Fibroblast of the aortic adventitia (primary cell): ENCODE measurements at regions not wholly inside any gene's neighbourhood (a gene's known extent, or its start where the extent isn't known, plus 50 kb on each side); places are given as distances from the start of the nearest gene placed in this dataset.
A peak's percentile ranks its signal among the peaks of the same experiment; 100 is the strongest.

ENCODE experiments used
- DNase-seq: peaks from one replicate; pipeline ENCODE4 v3.0.0-alpha.2; 2010; ENCODE audit warnings: low read depth
- H3K4me3 ChIP-seq: 2 replicates; pipeline ENCODE4 v1.5.1; 2011; ENCODE audit warnings: low read depth, mild to moderate bottlenecking, control low read depth, low read length, moderate library complexity
- CTCF ChIP-seq: IDR thresholded peaks from 2 replicates; pipeline ENCODE4 v1.5.1; 2011; ENCODE audit warnings: mild to moderate bottlenecking, low read length, control low read depth, inconsistent platforms; ENCODE audit not compliant: insufficient read depth

DNA sequence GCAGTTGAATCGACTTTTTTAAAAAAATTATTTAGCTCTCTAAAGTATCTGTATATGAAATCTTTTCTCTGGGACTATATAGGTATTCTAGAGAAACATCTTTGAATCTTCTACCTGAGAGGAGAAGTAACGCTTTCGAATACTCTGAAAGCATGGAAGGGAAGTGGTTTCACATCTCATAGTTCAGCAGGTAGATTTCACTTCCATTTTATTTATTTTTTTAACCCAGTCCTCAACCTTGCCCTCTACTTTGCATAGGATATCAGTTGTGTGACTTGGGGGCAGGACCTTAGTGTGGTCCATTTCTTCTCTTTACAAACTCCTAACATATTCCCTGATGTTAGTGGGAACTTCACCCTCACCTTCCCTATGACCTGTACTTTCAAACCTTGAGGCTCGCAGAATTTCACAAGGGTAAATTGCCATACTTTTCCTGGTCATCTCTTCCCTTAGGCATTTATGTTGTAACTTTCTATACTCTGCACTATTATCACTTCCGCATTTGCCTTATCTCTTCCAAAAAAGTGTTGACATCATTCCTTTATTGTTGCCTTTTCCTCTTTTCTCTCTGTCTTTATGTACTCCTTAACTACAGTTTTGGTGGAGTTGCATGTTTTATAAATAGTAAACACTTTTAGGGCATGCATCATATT, 1208.5 kb upstream of the ADGRL4 start:
- no peak for TF ChIP-seq CTCF
- no peak for DNase-seq
- H3K4me3 ChIP-seq, result no peak overlapping the region

DNA sequence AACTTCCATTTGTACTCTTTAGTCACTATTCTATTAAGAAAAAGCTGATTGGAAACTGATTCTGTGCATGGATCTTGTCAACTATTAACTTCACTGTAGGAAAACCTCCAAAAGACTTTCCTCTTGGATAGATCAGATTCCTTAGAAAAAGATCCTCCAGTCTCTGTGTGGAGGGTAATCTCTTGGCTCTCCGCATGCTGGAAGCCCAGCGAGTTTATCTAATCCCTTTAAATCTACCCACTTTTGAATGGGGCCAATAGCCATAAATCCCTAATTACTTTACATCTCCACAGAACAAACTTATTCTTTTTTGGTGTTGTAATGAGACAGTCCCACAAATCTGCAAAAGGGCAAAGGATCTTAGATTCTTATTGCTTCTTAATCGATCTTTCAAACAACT, 1206.4 kb upstream of the ADGRL4 start:
- TF ChIP-seq CTCF, result no peak
- H3K4me3 ChIP-seq, result no peak overlapping the region
- no peak for DNase-seq

DNA sequence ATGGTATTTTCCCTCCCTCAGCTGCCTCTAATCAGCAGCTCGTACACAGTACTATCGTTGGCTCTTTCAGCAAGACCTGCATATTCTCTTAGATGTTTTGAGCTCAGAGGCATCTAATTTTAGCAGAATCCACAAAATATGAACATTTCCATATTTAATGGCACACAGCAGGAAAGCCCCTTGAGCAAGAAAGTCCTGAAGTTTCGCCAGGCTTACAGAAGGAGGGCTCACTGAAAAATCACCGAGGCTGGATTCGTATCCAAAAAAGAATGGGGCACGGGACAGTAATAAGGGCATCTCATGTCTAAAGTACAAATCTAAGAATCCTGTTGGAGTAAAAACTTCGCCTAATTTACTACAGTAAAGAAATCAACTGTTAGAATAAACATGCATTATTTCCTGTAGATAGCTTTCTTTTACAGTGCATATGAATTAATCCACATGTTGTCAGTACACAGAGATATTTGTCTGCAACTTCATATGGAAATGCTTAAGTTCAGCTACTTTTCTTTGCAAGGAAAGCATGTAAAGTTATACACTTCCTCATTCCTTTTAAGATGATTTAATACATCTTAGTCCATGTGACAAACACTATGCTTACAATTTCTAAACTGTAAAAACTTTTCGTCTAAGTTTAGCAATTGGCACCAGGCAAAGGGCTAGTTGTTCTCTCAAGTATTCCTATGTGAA, 1205.3 kb upstream of the ADGRL4 start:
- H3K4me3 ChIP-seq, result no peak overlapping the region
- peak; percentile 8 for DNase-seq
- TF ChIP-seq CTCF, result no peak

DNA sequence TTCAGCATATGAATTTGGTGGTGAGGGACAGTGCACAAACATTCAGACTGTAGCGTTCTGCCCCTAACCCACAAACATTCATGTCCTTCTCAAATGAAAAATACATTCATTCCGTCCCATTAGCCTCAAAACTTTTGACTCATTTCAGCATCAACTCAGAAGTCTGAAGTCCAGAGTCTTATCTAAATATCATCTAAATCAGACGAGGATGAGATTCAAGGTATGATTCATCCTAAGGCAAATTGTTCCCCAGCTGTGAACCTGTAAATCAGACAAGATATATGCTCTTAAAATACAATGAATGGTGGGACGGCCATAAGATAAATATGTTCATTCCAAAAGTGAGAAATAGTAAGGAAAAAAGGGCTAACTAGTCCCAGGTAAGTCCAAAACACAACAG, 1195.6 kb upstream of the ADGRL4 start:
- no peak overlapping the region for H3K4me3 ChIP-seq
- no peak for TF ChIP-seq CTCF
- DNase-seq, result no peak

GRCh38 chr1:80194221-80194620, 1187.7 kb upstream of the ADGRL4 start:
- no peak for TF ChIP-seq CTCF
- no peak for DNase-seq
- no peak overlapping the region for H3K4me3 ChIP-seq

GRCh38 chr1:80181418-80181817, 1174.9 kb upstream of the ADGRL4 start:
- TF ChIP-seq CTCF, result no peak
- no peak overlapping the region for H3K4me3 ChIP-seq
- DNase-seq, result no peak

DNA sequence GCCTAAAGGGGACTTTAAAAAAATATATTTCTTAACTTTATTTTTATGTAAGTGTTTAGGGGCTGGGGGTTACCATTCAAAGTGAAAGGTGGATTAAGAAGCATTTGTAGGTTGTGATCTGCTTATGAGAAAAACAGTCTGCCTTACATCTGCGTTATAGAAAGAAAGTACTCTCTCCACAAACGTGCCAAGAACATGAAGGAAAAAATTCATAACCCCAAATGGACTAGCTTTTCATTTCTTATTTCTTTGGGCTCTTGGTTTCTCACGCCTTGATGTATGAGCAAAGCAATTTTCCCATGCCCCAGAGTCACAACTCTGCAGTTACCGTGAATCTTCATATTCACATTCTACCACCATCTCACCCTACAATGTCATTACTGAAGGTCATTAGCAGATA, 1165.1 kb upstream of the ADGRL4 start:
- no peak for TF ChIP-seq CTCF
- DNase-seq, result no peak
- H3K4me3 ChIP-seq, result no peak overlapping the region
